ENCODE measurements at regions not wholly inside any gene's neighbourhood (a gene's known extent, or its start where the extent isn't known, plus 50 kb on each side); places are given as distances from the start of the nearest gene placed in this dataset.

DNA sequence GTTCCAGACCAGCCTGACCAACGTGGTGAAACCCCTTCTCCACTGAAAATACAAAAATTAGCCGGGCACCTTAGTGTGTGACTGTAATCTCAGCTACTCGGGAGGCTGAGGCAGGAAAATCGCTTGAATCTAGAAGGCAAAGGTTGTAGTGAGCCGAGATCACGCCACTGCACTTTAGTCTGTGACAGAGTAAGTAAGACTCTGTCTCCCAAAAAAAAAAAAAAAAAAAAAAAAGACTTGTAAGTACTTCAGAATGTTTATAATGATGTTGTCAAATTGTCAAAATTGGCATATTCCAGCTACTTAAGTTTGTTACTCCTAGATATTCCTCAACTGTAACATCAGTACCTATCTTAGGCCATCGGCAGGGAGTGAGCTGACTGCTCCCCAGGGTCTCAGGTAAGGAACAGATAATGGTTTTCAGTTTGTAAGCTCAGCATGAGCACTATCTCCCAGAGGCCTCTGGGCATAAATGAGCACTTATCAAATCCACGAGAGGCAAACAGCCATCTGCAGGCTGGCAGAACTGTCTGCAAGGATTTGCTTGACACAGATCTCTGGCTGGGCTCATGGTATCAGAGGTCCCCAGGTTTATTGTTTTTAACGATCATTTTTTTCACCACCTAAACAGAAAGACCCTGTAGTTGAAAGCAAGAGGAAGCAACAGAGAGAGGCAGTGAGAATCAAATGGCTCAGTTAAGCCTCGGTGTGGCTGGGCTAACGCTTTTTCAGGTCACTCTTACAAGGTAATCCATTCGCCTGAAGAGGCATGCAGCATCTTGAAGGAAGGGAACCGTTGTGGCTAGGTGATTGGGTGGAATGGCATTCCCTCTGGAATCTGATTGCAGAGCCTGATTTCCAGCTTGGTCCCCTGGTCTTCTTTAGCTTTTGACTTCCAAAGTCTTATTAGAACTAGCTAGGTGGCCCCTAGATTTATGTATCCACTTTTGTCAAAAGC, 115.9 kb downstream of the LY86 start:
- DNase-seq (ENCODE audit: low spot score): no peak

DNA sequence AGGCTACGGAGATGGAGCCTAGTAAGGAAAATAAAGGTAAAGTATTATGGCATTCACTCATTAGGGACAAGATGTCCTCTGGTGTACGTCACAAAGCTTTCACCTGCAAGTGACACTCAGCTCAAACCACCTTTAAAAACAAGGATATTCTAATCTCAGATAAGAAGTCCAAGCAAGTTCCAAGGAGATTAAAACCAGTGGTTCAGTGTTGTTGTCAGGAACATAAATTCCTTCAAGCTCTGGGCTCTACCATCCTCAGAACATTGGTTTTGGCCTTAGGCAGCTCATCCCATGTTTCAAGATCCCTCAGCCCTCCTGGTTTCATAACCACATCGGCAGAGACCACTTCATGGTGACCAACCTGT, 116.5 kb downstream of the LY86 start:
- no peak for DNase-seq (ENCODE audit: low spot score)

DNA sequence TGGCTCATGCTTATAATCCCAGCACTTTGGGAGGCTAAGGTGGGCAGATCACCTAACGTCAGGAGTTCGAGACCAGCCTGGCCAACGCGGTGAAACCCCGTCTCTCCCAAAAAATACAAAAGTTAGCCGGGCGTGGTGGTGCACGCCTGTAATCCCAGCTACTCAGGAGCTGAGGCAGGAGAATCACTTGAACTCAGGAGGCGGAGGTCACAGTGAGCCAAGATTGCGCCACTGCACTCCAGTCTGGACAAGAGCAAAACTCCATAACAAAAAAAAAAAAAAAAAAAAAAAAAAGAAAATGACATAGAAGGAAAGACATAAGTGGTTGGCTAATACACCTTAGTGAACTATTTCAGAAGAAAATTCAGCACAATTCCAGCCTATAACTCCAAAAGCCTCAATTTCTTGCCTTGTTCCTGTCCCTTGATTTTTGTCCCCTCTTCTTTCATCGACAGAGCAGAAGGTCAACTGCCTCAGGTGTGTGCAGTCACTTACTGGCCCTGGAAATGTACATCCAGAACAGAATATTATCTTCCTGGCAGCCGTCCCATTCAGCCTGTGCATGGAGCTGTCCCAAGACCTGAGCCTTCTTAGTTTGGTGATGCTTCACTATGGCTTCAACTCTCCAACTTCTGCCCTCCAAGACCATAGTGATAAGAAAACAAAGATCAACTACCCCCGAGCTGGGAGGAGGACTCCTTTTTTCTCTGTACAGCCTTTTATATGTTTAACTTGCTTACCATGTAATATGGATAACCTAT, 117.6 kb downstream of the LY86 start:
- no peak for DNase-seq (ENCODE audit: low spot score)

DNA sequence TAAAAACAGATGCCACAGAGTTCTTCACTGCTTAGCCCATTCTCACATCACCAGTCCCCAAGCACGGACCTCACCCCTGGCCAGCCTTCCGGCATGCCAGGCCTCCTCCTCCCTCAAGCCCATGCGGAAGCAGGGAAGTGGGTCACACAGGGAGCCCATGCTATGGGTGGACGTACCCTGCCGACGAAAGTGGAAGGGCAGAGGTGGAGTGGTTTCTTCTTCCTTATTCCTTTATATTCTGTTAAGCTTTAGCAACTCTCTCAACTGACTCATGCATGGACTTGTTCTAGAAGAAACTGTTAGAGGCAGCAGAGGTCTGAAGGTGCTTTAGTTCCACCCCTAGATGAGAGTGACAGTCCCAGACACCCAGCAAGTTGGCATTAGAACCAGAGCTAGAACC, 118.6 kb downstream of the LY86 start:
- no peak for DNase-seq (ENCODE audit: low spot score)

DNA sequence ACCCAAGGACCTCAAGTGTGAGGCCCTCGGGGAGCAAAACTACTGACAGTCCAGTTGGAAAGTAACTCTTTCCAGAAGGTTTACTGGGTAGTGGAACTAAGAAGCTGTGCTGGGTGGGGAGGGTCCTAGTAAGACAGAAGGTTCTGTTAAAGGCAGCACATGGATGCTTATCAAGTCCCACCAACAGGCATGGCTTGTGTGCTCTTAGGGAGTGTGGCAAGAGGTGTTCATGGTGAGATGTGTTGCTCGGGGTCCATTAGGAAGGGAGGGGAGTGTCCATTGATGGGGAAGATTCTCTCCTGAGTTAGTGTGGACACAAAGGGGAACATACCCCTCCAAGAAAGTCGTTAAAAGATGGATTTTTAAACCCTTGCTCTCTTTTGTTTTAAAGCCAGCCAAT, 120.6 kb downstream of the LY86 start:
- no peak for DNase-seq (ENCODE audit: low spot score)

DNA sequence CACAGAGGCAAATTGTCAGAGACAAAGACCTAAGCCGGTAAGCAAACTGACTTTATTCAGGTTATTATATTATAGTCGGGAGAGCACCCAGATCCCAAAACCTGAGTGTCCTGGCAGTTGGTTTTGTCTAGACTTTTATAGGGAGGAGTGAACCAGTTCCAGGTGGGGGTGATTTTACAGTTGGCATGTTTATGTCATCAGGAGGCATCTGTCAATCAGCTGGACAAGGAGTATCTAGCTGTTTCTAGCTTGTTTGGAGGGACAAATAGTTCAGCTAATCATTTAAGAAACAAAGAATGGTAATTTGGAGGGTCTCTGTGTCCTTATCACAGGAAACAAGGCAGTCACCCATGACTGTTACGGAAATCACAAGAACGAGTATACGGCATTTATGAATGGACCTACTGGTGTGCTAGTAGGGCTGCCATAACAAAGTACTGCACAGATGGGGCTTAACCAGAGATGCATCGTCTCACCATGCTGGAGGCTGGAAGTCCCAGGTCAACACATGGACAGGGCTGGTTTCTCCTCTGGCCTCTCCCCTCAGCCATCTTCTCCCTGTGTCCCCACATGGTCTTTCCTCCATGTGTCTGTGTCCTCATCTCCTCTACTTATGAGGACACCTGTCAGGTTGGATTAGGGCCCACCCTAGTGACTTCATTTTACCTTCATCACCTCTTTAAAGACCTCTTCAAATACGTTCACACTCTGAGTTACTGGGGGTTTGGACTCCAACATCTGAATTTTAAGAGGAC, 122.7 kb downstream of the LY86 start:
- DNase-seq (ENCODE audit: low spot score): no peak

DNA sequence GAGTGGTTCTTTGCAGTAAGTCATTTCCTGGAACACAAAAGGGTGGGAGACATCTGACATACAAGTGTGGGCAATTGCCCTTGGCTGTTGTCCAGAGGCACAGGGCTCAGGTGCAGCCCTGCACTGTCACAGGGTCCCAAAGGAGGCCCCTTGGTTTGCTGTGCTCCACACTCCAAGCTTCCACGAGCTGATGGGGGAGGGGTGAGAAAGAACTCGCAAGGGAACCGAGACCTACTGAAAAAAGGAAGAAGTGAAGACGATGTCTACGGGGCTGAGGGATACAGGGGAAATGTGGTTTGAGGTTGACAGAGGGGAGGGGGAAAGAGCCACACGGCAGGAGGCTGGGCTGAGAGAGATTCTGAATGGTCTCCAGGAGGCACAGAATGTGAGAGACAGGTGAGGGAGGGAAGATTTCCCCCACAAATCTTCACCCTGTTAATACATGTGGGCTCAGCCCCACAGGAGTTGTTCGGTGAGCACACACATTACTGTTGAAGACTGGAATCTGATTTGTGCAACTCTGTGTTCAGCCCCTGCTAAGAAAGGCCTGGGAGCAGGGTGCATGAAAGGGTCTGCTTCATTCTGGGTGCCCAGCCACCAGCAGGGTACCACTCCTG, 123.4 kb downstream of the LY86 start:
- no peak for DNase-seq (ENCODE audit: low spot score)

DNA sequence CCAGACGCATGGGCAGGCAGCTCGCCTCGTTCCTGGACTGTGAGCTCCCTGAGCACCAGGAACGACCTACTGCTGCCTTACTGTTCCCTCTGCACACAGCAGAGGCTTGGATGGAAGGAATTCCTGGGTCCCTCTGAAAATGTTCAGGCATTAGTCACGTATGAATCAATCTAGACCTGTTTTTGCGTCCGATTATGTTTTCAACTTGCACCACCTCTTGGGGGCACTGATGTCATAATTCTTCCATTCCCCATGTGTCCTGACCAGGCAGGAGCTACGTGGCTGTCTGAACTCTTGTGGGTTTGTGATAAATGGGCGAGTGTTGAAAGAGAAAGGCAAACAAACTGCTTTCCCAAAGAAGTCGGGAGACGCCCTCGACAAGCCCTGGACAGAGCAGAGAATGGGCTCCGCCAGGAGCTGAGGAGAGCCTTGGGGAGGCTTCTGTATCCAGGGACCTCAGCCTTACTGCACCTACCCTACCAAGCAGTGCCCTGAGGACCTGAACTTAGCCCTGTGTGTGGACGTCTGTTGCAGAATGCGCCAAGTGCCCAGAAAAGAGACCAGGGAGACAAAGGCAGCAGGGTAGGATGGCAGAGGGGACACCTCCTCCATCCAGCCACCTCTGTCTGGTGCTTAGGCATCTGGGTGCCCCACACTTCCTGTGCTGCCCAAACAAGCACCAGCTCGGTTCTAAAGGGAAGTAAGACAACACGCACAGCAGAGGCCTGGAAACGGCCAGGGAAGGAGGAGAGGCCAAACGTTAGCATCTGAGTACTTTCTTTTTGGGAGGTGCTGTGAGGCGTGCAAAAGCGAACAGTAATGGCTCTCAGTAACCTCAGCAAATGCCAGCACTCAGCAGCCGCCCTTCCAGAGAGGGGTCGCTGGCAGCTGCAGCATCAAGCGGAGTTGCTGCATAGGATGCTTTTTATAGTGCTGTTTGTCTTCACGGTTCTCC, 124.2 kb downstream of the LY86 start:
- DNase-seq (ENCODE audit: low spot score): peak; percentile 60

DNA sequence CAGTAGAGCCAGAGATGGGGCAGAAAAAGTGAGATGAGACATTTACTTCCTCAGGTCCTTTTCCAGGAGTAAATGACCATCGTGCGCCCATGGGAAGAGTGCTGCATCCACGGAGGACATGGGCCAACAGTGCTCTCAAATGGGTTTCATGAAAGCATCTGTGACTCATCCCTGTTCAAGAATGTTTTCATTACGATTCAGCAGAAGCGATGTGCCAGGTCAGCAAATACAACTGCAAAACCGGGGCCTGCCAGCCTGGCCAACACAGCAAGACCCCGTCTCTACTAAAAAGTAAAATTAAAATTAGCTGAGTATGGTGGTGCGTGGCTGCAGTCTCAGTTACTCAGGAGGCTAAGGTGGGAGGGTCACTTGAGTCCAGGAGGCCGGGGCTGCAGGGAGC, 125.1 kb downstream of the LY86 start:
- DNase-seq (ENCODE audit: low spot score): no peak

DNA sequence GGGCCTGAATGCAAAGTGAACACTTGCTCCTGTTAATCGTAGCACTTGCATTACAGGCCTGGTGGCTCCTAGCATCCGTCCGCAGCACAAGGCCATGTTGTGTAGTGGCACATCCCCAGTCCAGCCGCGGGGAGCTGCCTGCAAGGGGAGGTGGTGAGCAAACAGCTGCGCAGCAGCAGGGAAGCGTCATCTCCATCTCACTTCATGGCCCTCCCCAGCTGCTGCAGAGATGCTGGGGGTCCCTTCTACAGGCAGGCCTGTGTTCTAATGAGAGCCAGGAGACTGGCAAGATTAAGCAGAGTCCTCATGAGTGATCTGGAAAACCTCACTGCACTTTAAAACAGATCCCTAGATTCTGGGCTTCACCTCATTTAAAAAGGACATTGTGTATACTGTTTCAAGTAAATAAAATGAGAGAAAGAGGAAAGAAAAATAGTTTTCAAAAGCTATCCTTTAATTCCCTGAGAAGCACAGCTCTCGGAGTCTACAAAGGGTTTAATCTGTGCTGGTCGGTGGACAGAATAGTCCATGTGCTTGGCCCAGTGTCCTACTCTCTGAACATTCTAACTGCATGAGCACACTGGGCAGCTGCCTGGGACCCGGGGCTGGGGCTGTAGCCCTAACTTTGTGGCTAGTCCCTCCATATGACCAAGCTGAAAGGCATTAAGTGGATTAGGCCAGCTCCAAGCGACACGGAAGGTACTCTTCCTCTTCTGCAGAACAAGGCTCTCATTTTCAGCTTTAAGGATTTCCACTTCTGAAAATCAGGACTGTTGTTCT, 125.8 kb downstream of the LY86 start:
- DNase-seq (ENCODE audit: low spot score): no peak

DNA sequence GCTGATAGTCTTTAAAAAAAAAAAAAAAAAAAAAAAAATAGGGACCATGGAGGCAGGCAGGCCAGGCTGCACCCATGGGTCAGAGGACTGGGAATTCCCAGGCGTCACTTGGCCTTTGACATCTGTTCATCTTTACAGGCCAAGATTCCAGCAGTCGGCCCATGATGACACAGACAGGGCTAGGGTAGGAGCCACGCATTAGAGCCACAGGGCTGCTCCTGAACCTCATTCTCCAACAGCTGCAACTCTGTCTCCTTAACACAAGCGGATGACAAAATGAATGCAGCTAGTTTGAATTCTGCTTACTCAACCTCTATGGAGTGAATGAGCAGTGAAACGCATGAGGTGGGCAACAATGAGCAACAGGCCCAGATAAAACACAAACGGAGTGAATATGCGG, 126.4 kb downstream of the LY86 start:
- DNase-seq (ENCODE audit: low spot score): no peak

DNA sequence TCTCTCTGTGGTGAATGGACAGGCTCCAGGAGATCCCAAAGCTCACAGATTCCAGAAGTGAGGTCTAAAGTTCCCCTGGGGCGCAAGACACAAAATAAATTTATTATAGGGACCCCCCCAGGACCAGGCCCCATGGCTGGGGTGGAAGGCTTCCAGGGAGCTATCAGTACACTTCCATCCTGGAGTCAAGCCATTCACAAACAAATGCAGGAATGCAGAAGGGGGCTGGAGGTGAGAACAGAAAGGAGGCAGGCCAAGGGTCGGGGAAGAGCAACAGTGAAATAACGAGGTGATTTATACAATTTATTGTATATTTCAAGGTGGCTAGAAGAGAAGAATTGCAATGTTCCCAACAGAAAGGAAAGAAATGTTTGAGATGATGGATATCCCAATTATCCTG, 126.9 kb downstream of the LY86 start:
- DNase-seq (ENCODE audit: low spot score): no peak

DNA sequence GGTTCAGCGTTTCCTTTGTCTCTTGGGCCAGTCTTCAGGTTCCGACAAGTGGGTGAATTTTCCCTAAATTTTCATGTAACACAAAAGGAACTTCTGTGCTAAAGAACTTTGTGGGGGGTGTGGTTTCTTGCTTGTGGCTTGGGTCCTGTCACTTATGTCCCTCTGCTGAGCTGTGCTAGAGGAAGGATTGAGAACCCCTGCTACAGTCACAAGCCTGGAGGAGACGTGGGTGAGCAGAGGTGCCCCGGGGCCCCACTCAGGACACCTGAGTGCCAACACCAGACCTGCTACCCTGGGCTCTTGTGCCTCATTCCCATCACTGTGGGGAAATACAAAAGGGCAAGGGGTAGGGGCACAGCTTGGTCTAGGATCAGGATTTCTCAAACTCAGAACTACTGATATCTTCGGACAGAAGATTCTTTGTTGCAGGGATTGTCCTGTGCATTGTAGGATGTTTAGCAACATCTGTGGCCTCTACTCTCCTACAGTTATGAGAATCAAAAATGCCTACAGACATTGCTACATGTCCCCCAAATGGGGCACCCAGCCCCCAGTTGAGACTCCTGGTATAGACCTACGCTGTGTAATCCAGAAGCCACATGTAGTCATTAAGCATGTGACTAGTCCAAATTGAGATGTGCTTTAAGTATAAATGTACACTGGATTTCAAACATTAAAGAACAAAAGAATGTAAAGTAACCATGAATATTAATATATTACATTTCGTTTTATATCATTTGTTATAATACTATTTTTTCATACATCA, 128.7 kb downstream of the LY86 start:
- DNase-seq (ENCODE audit: low spot score): no peak

DNA sequence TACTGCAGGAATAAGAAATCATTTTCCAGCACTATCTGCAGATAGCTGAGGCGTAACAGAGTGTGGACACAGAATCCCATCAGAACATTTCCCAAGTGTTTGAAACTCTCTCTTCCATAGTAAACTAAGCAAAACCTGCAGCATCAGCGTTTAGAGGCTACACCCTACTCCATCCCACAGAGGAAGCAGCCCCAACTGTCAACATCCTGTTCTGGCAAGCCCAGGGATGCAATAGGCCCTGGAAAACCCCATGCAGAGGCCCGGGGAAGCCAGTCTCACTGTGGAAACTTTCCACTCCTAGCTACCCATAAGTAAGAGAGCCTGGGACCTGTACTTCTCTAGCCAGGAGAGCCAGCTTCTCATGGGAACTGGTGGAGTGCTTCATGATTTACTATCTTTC, 129.4 kb downstream of the LY86 start:
- DNase-seq (ENCODE audit: low spot score): no peak

DNA sequence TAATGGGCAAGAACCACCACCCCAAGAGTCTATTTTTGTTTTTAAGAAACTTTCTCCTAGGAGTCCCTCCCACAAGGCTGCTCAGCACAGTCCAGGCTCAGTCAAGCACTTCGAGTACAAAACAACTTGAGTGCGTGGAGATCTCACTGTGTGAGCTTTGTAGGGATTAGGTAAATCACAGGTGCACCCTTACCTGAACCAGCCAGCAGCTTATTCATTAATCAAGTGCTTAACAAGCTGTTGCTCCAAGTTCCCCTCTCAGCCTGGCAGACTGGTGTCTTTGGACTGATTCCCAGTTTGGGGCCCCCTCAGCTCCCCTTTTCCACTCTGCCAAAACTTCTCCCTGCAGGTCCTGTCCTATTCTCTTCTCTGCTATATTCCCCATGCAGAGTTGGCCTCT, 133.1 kb downstream of the LY86 start:
- no peak for DNase-seq (ENCODE audit: low spot score)

DNA sequence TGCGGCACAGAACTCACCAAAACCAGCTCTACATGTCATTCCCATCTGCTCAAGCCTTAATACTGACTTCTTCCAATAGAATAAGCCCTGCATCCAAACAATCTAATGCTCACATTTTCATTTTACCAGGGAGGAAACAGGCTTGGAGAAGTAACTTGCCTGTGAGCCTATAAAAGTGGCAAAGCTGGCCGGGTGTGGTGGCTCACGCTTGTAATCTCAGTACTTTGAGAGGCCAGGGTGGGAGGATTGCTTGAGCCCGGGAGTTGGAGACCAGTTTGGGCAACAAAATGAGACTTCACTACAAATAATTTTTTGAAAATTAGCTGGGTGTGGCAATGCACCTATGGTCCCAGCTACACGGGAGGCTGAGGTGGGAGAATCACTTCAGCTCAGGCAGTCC, 133.7 kb downstream of the LY86 start:
- no peak for DNase-seq (ENCODE audit: low spot score)

DNA sequence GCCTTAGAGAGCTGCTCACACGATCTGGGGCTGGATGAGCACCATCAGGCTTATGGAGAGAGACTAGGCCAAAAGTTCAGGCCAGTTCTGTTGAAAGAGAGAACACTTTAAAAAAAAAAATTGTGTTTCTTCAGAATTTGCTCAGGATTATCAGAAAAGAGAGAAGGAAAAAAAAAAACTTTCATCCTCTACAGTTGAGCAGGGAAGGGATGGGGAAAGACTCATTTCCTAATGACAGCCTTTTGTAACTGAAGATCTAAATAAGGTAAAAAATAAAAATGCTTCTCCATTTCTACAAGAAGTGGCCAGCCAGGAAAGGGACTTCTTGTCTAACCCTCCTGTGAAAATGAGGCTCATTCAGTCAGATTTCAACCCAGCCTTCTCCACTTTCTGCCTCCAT, 134.8 kb downstream of the LY86 start:
- DNase-seq (ENCODE audit: low spot score): no peak

DNA sequence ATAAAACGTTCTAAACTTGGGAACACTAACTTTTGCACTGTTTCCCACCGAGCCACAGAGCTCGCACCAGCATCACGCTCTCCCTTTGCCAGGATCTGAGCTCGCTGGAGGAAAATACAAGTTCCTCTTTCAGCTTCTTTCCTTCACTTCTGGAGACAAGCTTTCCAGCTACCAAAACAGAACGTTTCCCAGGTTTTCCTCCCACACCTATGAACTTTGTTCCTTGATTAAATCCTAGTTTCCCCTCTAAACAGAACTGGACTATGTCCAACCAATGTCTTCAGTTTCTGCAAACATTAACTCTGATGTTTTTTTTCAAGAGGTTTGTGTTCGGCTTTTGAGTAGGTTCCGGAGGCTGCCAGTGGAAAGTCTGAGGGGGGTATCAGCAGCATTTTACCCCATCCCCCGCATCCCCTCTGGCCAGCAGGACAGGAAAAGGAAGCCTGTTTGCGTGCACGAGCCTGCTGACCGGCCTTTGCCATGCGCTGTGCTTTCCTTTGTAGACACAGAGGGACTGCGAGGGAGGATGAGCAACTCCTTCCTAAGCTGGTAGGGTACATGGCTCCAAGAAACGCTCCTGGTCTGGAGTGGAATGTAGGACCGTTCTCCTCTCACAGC, 135.5 kb downstream of the LY86 start:
- peak; percentile 45 for DNase-seq (ENCODE audit: low spot score)
